ENCODE measurements at regions not wholly inside any gene's neighbourhood (a gene's known extent, or its start where the extent isn't known, plus 50 kb on each side); places are given as distances from the start of the nearest gene placed in this dataset.

GRCh38 chr10:64813391-64813790 lies 1292.2 kb downstream of the REEP3 start:
- H4K20me1 ChIP-seq (ENCODE audit: insufficient read depth, low read length), result no peaks in the 10 kb centered on the region
- no peaks in the 10 kb centered on the region for H3K36me3 ChIP-seq (replicated peaks in 1 of 2; ENCODE audit: control insufficient read depth in 1 of 2, insufficient read depth in 2 of 2, low read length in 2 of 2)
- H3K4me2 ChIP-seq (ENCODE audit: low read depth, low read length), result no peak overlapping the region
- no peaks in the 10 kb centered on the region for H3K4me1 ChIP-seq (ENCODE audit: insufficient read depth, low read length)
- CTCF ChIA-PET (ENCODE audit: low intra/inter-chr PET ratio, low total read pairs), result no interaction called here
- POLR2A ChIA-PET, result no interaction called here
- TF ChIP-seq ZNF607 (CRISPR knock-in tag; IDR thresholded peaks at IDR 0.05; ENCODE audit: borderline replicate concordance) (no peak), ZNF329 (CRISPR knock-in tag; IDR thresholded peaks at IDR 0.05; ENCODE audit: low read depth) (no peak), POLR2G (IDR thresholded peaks at IDR 0.05; ENCODE audit: low read depth, low read length) (no peak), ZNF740 (CRISPR knock-in tag; IDR thresholded peaks at IDR 0.05) (no peak), HMGA1 (CRISPR knock-in tag; conservative IDR thresholded peaks at IDR 0.05) (no peak), HES4 (CRISPR knock-in tag; IDR thresholded peaks at IDR 0.05; ENCODE audit: borderline replicate concordance) (no peak), TCF7 (IDR thresholded peaks at IDR 0.05; ENCODE audit: low read depth) (no peak), ZNF816 (CRISPR knock-in tag; IDR thresholded peaks at IDR 0.05; ENCODE audit: borderline replicate concordance) (no peak), RBM39 (IDR thresholded peaks at IDR 0.05; ENCODE audit: low read depth, low read length, poor library complexity, severe bottlenecking) (no peak), ZNF646 (CRISPR knock-in tag; IDR thresholded peaks at IDR 0.05) (no peak), HNRNPK (IDR thresholded peaks at IDR 0.05; ENCODE audit: low read depth, low read length, poor library complexity, severe bottlenecking) (no peak), DZIP1 (CRISPR knock-in tag; IDR thresholded peaks at IDR 0.05) (no peak)
- no peak for DNase-seq (ENCODE audit: low spot score)
- H2AFZ ChIP-seq (ENCODE audit: low read length), result no peak overlapping the region
- FAIRE-seq, result no peak
- no peak overlapping the region for H3K9ac ChIP-seq (ENCODE audit: insufficient read depth, low read depth, low read length)
- BruUV-seq (replicated peaks), result no TSS peak
- peaks cover 24% of the 10 kb centered on the region for H3K9me3 ChIP-seq (ENCODE audit: low read length)
- intact Hi-C loops (cut with micrococcal nuclease; ENCODE audit: unreplicated experiment), result no loop called here
- no peak overlapping the region for H3K27ac ChIP-seq (ENCODE audit: extremely low read length, insufficient read depth, low read length)
- in situ Hi-C loops (cut with HindIII; ENCODE audit: extremely low pct_ligation_motif_present, low pct_unique_long_range_greater_than_20kb), result no loop called here
- no peaks in the 10 kb centered on the region; a peak in 1 of 5 replicates for H3K27me3 ChIP-seq (ENCODE audit: control insufficient read depth in 1 of 2, insufficient read depth in 2 of 2, low read length in 2 of 2)
- H3K79me2 ChIP-seq (ENCODE audit: insufficient read depth, low read length), result no peaks in the 10 kb centered on the region
- ATAC-seq, result no peak
- WGBS (ENCODE audit: low lambda C conversion rate), result 3% methylated on average over 2 of the region's 2 CpGs
- H3K4me3 ChIP-seq (replicated peaks in 1 of 3; ENCODE audit: insufficient read depth in 1 of 3, low read depth in 2 of 3, low read length in 3 of 3), result no peak overlapping the region

Data from HepG2 (cell line).